AG04450 (cell line): ENCODE measurements at regions not wholly inside any gene's neighbourhood (a gene's known extent, or its start where the extent isn't known, plus 50 kb on each side); places are given as distances from the start of the nearest gene placed in this dataset.
"Not testable (repeated sequence)": the region's sequence is repeated elsewhere in the genome, so short reads cannot be mapped to it uniquely, and the experiment has no call there.

Source experiments
- CTCF ChIA-PET: fragments of 300-600, 350-600 bp; formaldehyde crosslinking; extraction: SDS; loops from one replicate; lab custom pipeline; 2022; ENCODE audit warnings: antibody characterized with exemption, inconsistent platforms; lab: Charles Lee
- POLR2A ChIA-PET: fragments of 350-600 bp; formaldehyde crosslinking; extraction: SDS; loops from one replicate; lab custom pipeline; 2021; ENCODE audit warnings: antibody characterized with exemption, inconsistent platforms; lab: Yijun Ruan, JAX
- DNase-seq: peaks from one replicate; pipeline ENCODE4 v3.0.0-alpha.2; 2011; ENCODE audit warnings: low read depth, low spot score
- H3K27ac ChIP-seq: one replicate; pipeline ENCODE4 v1.5.1; 2012; ENCODE audit warnings: low read depth, low read length, control low read depth
- H3K27me3 ChIP-seq: one replicate; pipeline ENCODE4 v1.6.0; 2012; ENCODE audit warnings: low read length; ENCODE audit not compliant: control insufficient read depth, insufficient read depth
- H3K4me3 ChIP-seq: 2 replicates; pipeline ENCODE4 v1.5.1; 2011; ENCODE audit warnings: mild to moderate bottlenecking, low read depth, low read length, control low read depth
- H3K9me3 ChIP-seq: 2 replicates; pipeline ENCODE4 v1.5.1; 2012; ENCODE audit warnings: low read length; ENCODE audit not compliant: control insufficient read depth, insufficient read depth
- CTCF ChIP-seq: IDR thresholded peaks from 2 replicates; pipeline ENCODE4 v1.5.1; 2011; ENCODE audit warnings: low read depth, low read length, control low read depth, inconsistent platforms

- DNase-seq = no peak
Observed at GRCh38 chr12:47366157-47366556, 286.4 kb upstream of the AMIGO2 start.

GRCh38 chr12:47365443-47366076 lies 285.8 kb upstream of the AMIGO2 start:
- H3K27ac ChIP-seq, CTCF ChIA-PET, DNase-seq, H3K27me3 ChIP-seq, POLR2A ChIA-PET, H3K9me3 ChIP-seq, H3K4me3 ChIP-seq: not testable (repeated sequence)

More at GRCh38 chr12:47366157-47366556, 286.4 kb upstream of the AMIGO2 start:
- no peak for TF ChIP-seq CTCF
- no peak overlapping the region for H3K4me3 ChIP-seq
- ChIA-PET CTCF (no interaction called here), POLR2A (no interaction called here)
- peaks cover 3% of the 10 kb centered on the region for H3K27me3 ChIP-seq
- no peak overlapping the region for H3K27ac ChIP-seq
- no peaks in the 10 kb centered on the region for H3K9me3 ChIP-seq

DNA sequence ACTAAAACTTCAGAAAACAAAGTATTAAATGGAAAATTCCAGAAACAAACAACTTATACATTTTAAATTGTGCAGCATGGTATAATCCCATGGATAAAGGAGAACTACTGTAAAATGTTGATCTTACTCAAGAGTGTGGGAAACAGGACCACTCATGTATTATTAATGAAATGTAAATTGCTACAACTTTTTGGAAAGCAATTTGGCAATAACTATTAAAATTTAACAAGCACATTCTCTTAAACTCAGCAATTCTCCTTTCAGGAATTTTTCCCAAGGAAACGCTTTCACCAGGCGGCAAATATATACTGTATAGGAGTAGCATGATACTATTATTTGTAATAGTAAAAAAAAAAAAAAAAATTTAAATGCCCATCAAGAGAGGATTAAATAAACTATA lies 284.5 kb upstream of the AMIGO2 start:
- CTCF ChIA-PET = no interaction called here
- no peak overlapping the region for H3K4me3 ChIP-seq
- DNase-seq = no peak
- H3K27me3 ChIP-seq = peaks cover 3% of the 10 kb centered on the region
- H3K9me3 ChIP-seq = no peaks in the 10 kb centered on the region
- no peak for TF ChIP-seq CTCF
- POLR2A ChIA-PET = no interaction called here
- H3K27ac ChIP-seq = no peak overlapping the region

- ChIA-PET CTCF (no interaction called here), POLR2A (no interaction called here)
- DNase-seq = no peak
- Histone ChIP-seq H3K9me3 (no peaks in the 10 kb centered on the region), H3K4me3 (no peak overlapping the region), H3K27me3 (no peaks in the 10 kb centered on the region), H3K27ac (no peak overlapping the region)
- TF ChIP-seq CTCF = no peak
Observed at GRCh38 chr12:47362126-47362705, 282.5 kb upstream of the AMIGO2 start.

DNA sequence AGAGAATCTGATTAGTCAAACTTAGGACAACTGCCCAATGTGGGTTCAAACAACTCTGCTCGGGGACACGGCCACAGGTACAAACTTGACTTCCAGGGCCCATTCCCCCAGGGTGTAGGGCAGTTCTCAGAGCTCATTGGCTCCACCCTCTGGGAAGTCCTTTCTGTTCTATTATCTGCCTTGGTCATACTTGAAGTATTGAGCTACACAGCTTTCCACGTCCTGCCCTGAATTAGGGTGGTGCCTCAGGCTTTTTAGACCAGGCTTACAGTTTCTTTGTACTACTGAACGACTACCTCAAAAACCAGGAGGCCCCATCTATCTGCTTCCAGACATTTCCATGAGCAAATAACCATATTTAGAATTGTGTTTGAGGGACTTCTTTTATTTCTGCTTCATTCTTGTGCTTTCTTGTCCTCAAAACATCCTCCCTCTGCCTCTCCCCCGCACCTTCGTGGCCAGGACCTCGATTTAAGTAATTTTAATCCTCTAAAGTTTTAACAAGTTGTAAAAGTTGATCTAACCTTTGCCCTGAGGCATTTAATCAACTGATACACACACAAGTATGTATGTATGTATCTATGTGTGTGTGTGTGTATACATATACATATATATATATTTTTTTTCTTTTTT lies 281.7 kb upstream of the AMIGO2 start:
- CTCF ChIA-PET = no interaction called here
- DNase-seq = no peak
- Histone ChIP-seq H3K9me3 (no peaks in the 10 kb centered on the region), H3K4me3 (no peak overlapping the region), H3K27ac (no peak overlapping the region), H3K27me3 (no peaks in the 10 kb centered on the region)
- POLR2A ChIA-PET = no interaction called here
- TF ChIP-seq CTCF = no peak
